Activated naive CD4-positive, alpha-beta T cell (primary cell): ENCODE measurements at regions not wholly inside any gene's neighbourhood (a gene's known extent, or its start where the extent isn't known, plus 50 kb on each side); places are given as distances from the start of the nearest gene placed in this dataset.

Experiments
- DNase-seq, 4 experiments: peaks; one replicate each; lab custom pipeline; 2025; lab: John Stamatoyannopoulos, UW

DNA sequence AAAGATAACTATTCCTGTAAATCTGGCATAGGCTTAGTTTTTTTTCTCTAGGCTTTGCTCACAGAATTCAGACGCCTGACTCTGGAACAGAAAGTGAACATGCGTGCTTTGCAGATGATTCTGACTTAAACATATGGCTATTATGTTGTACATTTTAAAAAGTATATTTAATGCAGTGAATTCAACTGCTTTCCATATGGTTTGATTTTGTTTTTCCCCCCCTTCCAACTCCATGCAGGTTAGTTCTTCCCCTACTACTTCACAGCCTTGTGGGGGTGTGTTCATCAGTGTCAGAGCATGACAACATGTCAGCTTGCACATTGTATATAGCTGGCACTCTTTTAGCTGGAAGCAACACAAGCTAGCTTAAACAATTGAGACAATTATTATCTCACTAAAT is 226.8 kb downstream of the TMEM167A start:
- DNase-seq, result no peak

DNA sequence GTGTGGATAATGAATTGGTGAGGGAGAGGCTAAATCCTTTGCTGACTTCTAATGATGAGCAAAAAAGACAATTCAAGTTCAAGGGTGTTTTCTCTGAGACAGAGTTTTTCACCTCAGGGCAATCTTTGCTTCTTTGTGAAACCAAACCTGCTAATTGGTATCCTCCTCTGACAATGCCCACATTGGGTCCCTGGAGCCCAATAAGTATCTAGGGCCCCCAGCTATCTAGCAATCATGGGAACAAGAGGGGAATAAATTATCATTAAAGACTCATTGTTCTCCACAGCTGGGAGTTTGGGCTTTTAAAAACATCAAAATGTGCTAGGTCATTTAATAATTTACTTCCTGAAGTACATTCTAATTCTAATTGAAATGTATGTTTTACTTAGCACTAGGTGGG is 227.3 kb downstream of the TMEM167A start:
- DNase-seq, result no peak

DNA sequence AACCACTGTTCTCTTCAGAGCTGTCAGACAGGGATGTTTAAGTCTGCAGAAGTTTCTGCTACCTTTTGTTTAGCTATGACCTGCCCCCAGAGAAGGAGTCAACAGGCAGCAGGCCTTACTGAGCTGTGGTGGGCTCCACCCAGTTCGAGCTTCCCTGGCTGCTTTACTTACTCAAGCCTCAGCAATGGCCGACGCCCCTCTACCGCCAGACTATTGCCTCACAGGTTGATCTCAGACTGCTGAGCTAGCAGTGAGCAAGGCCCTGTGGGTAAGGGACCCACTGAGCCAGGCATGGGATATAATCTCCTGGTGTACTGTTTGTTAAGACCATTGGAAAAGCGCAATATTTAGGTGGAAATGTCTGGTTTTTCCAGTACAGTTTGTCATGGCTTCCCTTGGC is 229.6 kb downstream of the TMEM167A start:
- no peak for DNase-seq

DNA sequence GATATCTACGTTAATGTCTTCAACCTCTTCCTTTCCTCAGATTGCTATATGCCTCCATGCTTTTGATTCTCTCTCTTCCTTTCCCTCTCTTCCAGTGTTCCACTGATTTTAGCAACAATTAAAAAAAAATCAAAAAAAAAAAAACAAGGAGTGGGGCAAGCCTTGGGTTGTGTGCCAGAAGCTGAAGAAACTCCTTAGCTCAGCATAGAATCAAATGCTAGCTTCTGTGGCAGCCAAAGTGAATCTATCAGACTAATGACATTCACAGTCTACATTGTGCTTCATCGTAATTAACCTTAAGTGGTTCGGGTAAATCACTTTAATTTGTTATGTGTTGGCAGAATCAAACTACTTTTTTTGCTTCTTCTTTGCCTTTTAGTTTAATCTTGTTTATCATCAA is 237.3 kb downstream of the TMEM167A start:
- DNase-seq, result no peak

DNA sequence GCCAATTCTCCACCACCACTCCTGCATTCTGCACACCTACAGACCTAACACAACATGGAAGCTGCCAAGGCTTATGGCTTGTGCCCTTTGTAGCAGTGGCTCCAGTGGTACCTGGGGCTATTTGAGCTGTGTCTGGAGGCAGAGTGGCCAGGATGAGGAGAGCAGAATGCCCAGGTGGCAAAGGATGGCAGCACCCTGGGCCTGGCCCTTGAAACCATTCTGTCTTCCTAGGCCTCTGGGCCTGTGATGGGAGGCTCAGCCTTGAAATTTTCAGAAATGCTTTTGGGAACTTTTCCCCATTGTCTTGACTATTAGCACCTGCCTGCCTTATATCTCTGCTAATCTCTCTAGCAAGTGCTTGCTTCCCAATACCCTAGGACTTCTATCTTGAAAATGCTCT is 241.7 kb downstream of the TMEM167A start:
- DNase-seq, result no peak

DNA sequence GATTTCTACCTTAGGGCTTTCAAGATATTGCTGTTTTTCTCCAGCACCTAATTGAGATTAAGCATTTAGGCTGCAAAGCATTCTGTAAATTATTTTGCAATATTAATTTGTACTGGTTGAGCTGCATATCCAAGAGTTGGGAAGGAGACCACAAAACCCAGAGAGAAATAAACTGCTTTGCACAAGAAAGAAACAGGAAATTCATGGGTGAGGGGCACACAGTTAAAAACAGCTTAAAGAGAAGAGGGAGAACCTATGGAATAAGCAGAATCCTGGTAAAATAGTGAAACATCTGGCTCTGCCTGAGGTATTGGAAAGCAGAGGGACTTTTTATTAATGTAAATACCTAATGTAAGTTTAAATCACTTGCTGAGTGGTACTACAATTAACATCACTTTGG is 243.0 kb downstream of the TMEM167A start:
- DNase-seq, result no peak

DNA sequence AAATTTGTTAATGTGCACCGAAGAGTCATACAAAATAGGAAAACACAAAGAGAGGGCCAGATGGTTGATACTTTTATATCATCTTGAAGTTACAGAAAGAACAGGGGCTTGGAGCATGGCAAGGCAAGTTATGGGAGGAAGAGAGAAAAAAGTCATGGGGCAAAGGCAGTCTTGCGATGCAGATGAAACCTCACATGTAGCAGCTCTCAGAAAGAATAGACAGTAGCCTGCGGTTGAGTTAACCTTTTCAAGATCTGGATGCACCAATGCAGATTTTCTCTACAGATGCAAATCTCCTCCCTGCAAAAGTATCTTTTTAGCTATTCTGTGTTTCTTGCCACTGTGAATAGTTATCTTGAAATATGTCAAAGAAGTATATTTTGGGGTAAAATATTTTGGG is 243.9 kb downstream of the TMEM167A start:
- no peak for DNase-seq

DNA sequence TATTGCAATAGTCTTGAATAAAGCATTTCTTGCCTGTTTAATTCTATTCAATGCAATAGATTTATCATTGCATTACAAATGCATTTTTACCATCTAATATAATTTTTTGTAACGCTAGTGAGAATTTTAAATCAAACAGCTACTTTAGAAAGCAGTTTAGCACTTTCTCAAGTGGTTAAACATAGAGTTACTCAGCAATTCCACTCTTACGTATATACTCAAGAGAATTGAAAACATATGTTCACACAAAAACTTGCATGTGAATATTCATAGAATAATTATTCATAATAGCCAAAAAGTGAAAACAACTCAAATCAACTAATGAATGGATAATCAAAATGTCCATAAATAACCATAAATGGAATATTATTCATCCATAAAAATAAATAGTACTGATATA is 244.7 kb downstream of the TMEM167A start:
- DNase-seq, result no peak

DNA sequence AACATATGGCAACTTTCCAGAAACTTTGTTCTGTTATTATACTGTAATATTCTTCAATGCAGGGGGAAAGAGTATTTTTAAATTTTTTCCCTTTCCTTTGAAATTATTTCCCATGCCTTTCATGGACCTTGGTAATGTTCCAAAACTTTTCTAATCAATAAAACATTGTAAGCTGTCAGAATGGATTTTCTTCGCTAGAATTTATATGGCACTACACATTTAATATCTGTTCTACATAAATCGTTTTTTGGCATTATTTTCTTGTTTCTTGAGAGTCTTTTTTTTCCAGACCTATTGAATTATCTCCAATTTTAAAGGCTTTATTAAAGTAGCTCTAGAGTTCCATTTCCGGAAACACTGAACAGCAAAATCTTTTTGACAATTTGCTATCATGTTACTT is 249.0 kb downstream of the TMEM167A start:
- DNase-seq, result no peak

DNA sequence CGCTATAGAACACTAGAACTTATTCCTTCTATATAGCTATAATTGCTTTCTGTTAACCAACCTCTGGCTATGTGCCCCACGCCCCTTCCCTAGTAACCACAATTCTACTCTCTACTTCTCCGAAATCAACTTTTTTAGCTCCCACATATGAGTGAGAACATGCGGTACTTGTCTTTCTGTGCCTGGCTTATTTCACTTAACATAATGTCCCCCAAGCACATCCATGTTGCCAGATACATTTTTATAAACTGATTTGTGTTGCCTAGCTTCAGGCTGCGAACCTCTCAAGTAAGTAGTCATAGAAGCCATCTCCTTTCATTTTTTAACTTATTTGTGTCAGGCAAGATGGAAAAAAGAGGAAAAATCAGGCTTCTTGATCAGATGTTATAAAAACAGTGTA is 249.5 kb downstream of the TMEM167A start:
- no peak for DNase-seq

DNA sequence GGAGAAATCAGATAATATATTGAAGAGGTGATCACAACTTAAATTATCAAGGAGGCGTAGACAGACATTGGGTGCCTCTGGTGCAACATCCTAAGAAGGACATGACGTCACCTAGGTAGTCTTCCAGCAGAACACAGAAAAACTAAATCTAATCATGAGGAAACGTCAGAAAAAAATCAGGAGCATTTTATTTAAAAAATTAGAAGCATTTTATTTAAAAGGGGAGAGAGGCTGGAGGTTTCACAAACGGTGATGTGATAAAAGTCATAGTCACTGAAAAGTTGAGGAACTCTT is 254.6 kb downstream of the TMEM167A start:
- DNase-seq, result no peak

DNA sequence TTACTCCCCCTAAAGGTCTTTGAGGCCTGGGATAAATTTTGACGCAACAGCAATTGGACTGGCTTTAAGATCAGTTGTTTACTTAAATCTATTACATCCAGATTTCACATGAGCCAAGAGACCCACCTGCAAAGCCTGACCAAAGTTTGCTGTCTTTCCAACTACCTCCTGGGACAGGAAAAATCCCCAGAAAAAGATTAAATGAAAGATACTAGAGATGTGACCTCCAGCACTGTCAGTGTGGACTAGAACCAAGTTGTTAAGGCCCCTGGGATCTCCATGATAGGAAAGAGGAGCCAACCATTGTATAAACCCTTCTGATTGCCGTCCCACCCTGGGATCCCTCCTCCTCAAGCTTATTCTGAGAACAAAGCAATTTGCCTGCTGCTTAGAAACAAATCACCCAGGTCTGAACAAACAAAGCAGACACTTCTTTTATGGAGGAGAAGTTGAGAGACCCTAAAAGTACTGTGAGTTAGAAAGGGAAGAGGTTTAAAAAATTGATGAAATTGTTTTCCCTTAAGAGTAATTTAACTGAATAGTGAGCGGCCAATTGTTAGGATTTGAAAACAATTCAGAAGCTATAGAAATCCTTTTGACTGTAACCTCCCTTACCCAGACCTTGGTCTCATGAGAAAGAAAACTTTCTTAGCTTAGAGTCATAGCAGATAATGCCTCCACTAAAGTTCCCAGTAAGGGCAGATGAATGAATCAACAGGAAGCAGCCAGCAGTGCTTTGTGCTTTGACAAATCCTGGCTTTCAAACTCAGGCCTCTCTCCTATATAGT is 255.2 kb downstream of the TMEM167A start:
- no peak for DNase-seq

DNA sequence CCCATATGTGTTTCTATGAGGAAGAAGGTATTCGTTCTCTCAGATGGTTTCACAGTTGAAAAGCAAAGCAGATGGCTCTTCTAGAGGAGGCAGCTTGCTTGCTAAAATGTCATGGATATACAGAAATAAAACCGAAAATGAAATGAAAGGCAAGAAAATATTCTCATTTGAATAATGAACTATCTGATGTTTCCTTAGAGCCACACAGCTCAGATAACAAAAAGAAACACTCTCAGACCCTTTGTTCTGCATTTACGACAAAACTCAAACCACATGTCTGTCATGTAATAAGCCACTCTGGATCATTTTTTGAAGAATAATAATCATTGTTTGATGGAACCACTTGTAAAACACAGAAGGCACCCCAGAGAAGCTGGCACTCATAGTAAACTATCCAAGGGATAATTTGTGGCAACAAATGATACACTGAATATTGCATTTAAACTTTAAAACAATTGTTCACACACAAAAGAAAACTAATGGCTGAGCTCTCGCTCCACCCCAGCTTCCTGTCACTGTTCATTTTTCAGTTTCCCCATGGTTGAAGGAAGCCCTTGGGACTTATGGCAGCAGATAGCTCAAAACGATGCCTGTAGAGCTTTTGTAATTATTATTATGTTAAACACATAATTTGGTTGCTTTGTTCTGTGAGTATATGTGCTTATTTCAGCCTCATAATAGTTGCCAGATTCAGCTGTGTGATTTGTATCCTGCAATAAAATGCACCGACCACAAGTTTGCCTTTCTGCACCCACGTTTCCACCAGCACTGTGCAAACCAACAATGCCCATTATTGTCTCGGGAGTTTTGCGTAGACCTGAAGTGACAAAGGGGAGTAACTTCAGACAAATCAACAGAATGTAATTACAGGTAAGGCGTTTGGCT is 256.0 kb downstream of the TMEM167A start:
- no peak for DNase-seq

DNA sequence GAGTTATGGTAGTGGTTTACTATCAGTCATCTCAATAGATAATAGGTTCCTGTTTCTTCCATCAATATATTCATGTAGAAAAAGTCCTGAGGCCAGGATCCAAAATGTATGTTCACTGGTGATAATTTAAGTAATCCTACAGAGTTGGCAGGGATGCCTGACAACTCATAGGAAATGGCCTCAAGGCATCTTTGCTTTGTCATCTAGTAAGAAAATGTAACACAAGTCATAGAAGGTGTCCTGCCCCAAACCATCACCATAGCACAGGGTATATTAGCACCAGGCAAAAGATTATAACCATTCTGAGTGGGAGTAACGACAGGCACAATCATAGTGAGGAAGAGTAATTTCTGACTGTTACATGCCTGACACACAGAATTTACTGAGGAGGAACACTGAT is 257.0 kb downstream of the TMEM167A start:
- DNase-seq, result no peak

DNA sequence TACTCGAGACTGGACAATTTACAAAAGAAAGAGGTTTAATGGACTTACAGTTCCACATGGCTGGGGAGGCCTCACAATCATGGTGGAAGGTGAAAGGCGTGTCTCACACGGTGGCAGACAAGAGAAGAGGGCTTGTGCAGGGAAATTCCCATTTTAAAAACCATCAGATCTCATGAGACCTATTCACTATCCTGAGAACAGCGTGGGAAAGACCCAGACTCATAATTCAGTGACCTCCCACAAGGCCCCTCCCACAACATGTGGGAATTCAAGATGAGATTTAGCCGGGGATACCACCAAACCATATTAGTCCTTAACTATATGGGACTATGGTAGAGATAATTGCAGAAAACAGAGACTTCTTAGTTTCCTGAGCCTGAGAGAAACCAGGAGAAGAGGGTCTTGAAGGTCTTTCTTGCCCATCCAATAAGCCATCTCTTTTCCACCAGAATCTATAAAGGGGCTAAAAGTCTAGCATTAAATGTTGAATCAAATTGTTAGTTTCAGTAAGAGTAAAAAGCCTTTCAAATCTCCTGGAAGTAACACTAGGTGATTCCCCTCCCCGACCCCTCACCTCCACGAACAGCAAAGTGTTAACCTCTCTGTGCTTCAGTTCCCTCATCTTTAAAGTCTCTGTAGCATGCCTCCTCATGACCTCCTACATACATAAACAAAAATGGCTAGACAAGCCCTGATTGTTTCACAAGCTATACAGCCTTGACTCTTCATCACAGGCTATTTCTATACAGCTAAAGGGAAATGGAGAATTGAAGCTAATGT is 259.1 kb downstream of the TMEM167A start:
- DNase-seq, result no peak

DNA sequence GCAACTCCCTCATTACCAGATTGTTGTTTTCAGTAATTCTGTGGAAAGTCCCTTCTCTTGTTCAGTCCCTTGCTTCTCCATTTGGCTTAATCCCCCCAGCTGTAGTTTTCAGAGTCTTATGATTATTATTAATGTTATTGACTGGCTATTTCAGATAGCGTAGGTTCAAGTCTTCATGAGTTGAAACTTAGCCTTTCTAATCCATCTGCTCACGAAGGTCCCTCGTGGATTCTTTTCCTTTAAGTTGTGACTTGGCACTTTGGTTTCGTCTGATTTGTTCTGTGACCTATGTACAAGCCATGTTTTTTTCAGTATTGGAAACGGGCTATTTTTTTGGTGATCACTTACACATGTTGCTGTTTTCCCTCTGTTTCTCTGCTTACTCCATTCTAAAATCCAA is 260.3 kb downstream of the TMEM167A start:
- no peak for DNase-seq

DNA sequence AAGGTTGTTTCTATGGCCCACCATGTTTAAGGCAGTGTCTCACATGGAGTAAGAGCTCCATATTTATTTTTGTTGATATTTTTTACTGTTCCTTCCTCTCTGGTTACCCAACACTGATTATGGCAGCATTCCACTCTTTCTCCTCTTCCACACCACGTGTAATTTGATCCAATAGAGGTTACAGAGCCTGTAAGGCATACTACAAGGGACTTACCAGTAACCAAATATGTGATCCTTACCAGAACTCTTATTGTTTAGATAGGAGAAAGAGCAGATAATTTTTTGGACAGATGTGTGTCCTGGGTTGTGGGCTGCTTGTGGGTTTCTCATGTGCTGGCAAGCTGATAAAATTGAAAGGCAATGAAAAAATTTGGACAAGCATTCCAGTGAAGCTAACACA is 261.3 kb downstream of the TMEM167A start:
- DNase-seq, result no peak

DNA sequence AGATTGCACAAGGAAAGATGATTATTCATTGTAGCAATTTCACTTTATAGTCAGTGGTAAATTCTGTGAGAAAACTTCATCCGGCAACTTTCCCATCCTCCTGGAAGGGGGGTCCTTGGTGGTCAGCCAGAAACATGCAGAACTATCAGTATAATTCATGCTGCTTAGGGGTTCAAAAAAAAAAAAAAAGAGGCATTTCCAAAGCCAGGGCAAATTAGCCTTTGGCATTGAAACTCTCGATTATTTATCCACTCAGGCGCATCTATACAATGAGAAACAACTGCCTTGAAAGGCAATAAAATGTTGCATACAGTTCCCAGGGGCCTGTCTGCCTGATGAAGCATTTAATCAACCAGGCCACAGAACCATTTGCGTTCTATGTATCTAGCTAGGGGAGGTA is 263.3 kb downstream of the TMEM167A start:
- no peak for DNase-seq

DNA sequence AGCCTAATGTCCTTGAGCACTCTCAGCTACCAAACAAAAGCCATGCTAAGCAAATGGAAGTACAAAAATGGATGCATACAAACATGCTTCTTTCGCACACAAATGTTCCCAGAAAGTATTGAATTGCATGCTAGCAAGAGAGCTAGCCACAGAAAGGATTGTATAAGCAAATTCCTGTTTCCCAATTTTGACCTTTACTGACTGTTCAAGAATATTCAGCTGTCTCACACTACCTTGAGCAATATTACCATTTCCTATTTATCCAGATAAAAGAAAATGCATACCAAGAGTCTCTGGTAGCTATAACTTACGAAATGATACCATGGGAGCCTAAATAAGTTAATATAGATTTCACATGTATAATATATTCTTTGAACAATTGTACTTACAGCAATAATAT is 264.6 kb downstream of the TMEM167A start:
- DNase-seq, result no peak

DNA sequence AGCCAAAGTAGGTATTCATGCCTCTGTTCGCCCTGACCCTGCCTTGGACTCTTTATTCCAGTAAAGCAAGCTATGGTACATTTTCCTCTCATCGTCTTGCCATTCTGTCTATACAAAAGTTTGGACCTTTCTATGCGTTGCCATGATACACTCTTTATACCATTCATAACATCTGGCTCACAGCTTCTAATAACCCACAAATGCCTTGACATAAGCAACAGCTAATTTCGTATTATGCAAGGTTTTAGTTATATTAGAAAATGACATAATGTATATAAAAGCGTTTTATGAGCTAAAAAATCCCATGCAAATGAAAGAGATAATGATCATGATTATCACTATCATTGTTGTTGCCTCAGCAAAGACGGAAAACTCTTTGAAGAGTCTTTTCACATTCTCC is 265.7 kb downstream of the TMEM167A start:
- DNase-seq, result no peak

DNA sequence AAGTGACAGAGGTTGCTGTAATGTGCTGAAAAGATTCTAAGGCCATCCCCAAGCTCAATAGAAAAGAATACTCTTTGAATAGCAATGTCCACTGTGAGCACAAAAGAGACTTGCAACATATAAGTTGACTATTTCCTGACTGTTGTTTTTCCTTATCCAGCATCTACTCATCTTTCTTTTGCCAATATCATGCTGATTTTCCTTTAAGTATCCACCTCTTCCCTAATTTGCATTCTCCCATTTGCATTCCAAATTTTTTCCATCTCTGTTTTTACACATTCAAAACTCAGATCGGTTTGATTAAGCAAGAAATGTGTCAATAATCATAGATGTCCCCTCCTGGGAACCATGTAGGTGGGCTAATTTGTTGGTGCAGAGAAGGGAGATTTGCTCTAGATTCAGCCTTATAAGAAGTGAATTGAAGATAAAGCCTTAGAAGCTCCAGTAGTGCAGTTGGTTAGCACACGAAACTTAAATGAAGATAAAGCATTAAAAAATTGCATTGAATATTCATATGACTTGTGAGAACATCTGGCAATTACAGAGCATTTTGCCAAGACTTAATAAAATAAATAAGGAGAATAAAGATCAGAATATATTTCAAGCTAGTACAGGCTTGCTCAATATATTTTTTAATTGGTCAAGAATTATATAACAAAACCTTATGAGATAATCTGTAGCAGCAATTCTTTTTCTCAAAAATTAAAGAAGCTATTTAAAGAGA is 267.6 kb downstream of the TMEM167A start:
- DNase-seq, result no peak

DNA sequence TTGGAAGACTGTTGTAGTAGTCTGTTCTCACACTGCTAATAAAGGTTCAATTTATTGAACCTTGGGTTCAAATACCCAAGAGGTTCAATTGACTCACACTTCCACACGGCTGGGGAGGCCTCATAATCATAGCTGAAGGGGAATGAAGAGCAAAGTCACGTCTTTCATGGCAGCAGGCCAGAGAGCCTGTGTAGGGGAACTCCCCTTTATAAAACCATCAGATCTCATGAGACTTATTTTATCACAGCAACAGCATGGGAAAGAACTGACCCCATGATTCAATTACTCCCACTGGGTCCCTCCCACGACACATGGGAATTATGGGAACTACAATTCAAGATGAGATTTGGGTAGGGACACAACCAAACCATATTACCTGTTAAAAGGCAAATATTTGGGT is 268.2 kb downstream of the TMEM167A start:
- DNase-seq, result no peak
